BJ (cell line): ENCODE measurements at regions not wholly inside any gene's neighbourhood (a gene's known extent, or its start where the extent isn't known, plus 50 kb on each side); places are given as distances from the start of the nearest gene placed in this dataset.

Experiments used
- CTCF ChIA-PET: fragments of 350-600 bp; formaldehyde crosslinking; extraction: SDS; loops from one replicate; lab custom pipeline; 2021; ENCODE audit warnings: antibody characterized with exemption, inconsistent platforms; lab: Yijun Ruan, JAX
- POLR2A ChIA-PET: fragments of 300-600 bp; sonication (Branson Sonifier 250); formaldehyde crosslinking; extraction: SDS; loops from one replicate; lab custom pipeline; 2021; ENCODE audit warnings: antibody characterized with exemption; lab: Charles Lee
- DNase-seq: peaks from one replicate; pipeline ENCODE4 v3.0.0-alpha.2; 2011; ENCODE audit warnings: low read depth
- H3K27me3 ChIP-seq: 2 replicates; pipeline ENCODE4 v1.6.0; 2011; ENCODE audit warnings: low read length; ENCODE audit not compliant: control insufficient read depth, insufficient read depth
- H3K36me3 ChIP-seq: 2 replicates; pipeline ENCODE4 v1.5.1; 2011; ENCODE audit warnings: low read length; ENCODE audit not compliant: control insufficient read depth, insufficient read depth
- H3K4me3 ChIP-seq: 2 replicates; pipeline ENCODE4 v1.5.1; 2011; ENCODE audit warnings: low read depth, mild to moderate bottlenecking, control low read depth, low read length
- TF ChIP-seq, protein P1 (sequence below): IDR thresholded peaks from 2 replicates; pipeline ENCODE4 v1.5.1; 2011; ENCODE audit warnings: low read depth, mild to moderate bottlenecking, control low read depth, inconsistent platforms, low read length, moderate library complexity; ENCODE audit not compliant: insufficient read depth

DNA sequence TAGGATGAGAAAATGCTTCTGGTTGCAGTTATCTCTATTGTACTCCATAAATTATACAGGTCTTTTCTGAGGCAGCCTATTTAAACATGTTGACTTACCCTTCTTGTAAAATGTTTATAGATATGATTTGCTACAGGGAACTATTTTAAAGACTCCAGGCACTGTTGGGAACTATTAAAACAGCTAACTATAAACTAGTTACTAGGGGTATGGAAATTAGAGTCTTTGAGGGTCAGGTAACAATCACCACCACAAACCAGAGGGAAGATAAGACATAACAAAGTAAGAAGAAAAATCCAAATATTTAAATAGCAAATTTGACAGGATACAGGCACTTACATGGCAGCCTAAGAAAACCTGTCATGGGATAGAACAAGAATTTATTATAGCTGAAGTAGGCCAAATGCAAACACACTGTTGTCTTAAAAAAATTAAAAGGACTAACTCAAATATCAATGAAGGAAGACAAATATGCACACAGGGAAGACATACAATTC, 251.0 kb upstream of the CWC22 start:
- ChIA-PET POLR2A (no interaction called here), CTCF (no interaction called here)
- no peak for DNase-seq
- no peak overlapping the region for H3K4me3 ChIP-seq
- H3K36me3 ChIP-seq = no peaks in the 10 kb centered on the region
- TF ChIP-seq, protein P1, sequence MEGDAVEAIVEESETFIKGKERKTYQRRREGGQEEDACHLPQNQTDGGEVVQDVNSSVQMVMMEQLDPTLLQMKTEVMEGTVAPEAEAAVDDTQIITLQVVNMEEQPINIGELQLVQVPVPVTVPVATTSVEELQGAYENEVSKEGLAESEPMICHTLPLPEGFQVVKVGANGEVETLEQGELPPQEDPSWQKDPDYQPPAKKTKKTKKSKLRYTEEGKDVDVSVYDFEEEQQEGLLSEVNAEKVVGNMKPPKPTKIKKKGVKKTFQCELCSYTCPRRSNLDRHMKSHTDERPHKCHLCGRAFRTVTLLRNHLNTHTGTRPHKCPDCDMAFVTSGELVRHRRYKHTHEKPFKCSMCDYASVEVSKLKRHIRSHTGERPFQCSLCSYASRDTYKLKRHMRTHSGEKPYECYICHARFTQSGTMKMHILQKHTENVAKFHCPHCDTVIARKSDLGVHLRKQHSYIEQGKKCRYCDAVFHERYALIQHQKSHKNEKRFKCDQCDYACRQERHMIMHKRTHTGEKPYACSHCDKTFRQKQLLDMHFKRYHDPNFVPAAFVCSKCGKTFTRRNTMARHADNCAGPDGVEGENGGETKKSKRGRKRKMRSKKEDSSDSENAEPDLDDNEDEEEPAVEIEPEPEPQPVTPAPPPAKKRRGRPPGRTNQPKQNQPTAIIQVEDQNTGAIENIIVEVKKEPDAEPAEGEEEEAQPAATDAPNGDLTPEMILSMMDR = no peak
- H3K27me3 ChIP-seq = no peaks in the 10 kb centered on the region

DNA sequence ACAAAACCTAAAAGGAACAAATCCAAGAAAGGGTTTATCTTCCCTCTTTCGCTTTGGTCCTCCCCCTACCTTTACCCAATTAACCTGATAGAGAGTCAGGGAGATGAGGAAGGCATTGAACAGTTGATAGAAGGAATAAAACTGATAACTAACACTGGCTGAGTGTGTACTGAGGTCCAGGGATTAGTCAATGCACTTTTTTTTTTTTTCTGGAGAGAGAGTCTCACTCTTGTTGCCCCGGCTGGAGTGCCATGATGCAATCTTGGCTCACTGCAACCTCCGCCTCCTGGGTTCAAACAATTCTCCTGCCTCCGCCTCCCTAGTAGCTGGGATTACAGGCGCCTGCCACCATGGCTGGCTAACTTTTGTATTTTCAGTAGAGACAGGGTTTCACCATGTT, 250.2 kb upstream of the CWC22 start:
- Histone ChIP-seq H3K27me3 (no peaks in the 10 kb centered on the region), H3K36me3 (no peaks in the 10 kb centered on the region), H3K4me3 (no peak overlapping the region)
- POLR2A ChIA-PET = no interaction called here
- CTCF ChIA-PET = no interaction called here
- DNase-seq = no peak
- TF ChIP-seq, protein P1 = no peak

DNA sequence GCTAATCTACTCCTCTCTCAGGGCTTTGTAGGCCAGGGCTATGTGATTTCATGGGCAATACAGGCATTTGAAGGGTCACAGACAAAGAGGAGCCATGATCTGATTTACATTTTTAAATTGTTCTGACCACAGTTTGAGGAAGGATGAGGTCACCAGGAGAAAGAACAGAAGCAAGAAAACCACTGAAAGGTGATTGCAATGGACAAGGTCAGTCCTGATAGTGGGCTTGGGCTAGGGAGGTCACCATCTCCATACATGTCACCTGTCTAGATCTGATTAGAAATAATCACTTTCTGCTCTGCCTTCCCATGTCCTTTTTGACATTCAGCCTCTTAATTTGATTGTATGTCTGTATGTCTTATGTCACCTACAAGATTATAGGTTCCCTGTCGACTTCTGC, 248.9 kb upstream of the CWC22 start:
- Histone ChIP-seq H3K4me3 (no peak overlapping the region), H3K36me3 (no peaks in the 10 kb centered on the region), H3K27me3 (no peaks in the 10 kb centered on the region)
- no peak for DNase-seq
- TF ChIP-seq, protein P1 = no peak
- CTCF ChIA-PET = interaction anchor here (0.7 kb wide), 1 partner anchor 13 kb away, joined by 3 read pairs; no protein-coding TSS in a partner anchor
- POLR2A ChIA-PET = no interaction called here

DNA sequence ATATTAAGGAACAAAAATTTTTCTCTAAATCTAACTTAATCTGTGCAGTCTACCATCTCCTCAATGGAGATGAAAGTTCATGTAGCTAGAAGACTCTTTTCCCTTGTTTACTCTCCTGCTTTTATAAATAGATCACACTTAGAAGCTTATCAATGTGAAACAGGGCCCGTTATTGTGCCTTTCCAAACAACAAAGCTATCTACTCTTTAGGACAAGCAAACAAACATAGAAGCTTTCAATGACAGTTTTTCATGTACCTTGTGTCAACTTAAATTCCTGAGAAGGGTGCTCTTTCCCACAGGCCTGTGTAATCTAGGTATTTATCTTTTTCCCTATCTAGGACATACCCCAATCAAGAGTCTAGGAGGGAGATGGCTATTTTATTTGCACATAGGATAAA, 247.8 kb upstream of the CWC22 start:
- ChIA-PET CTCF (interaction anchor here (0.6 to 1.4 kb wide), 3 partner anchors 12 to 158 kb away, joined by 3 to 4 read pairs (median 3); no protein-coding TSS in a partner anchor), POLR2A (no interaction called here)
- TF ChIP-seq, protein P1 = no peak

DNA sequence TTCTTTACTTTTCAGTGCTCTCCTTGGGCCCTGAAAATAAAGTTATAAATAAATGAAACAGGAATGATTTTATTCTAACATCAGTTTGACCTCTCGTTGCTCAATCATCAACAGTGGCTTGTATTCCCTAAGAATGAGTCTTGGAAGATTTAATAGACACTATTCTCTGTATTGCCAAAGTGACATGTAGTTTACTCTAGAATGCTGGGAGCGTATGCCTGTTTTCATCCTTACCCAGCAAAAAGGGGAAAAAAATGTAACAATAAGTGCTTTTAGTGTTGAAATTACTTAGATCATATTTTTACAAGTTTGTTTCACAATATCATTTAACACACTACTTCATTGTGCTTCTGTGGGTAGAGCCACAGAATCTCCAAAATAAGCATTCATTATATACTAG, 240.6 kb upstream of the CWC22 start:
- CTCF ChIA-PET = no interaction called here
- no peaks in the 10 kb centered on the region for H3K36me3 ChIP-seq

More for the DNA sequence above, 247.8 kb upstream of the CWC22 start:
- Histone ChIP-seq H3K36me3 (no peaks in the 10 kb centered on the region), H3K27me3 (no peaks in the 10 kb centered on the region), H3K4me3 (no peak overlapping the region)
- DNase-seq = no peak

More for the DNA sequence above, 240.6 kb upstream of the CWC22 start:
- DNase-seq = no peak
- Histone ChIP-seq H3K27me3 (no peaks in the 10 kb centered on the region), H3K4me3 (no peak overlapping the region)
- TF ChIP-seq, protein P1 = no peak
- POLR2A ChIA-PET = no interaction called here
